K562 (cell line): ENCODE measurements at regions not wholly inside any gene's neighbourhood (a gene's known extent, or its start where the extent isn't known, plus 50 kb on each side); places are given as distances from the start of the nearest gene placed in this dataset.

Source experiments
- AFF1 ChIP-seq, 2 experiments: fragments of 450-650 bp; IDR thresholded peaks; 2 replicates each; pipeline ENCODE4 v1.6.1; 2018; ENCODE audit warnings: mild to moderate bottlenecking in 2 of 2, low read depth in 1 of 2; ENCODE audit not compliant: partially characterized antibody in 2 of 2
- ATF6 ChIP-seq: sonication (generic); formaldehyde crosslinking; IDR thresholded peaks from 2 replicates; pipeline ENCODE4 v1.4.0; 2020; ENCODE audit warnings: mild to moderate bottlenecking, missing genetic modification reagents
- FOXK1 ChIP-seq: sonication (generic); formaldehyde crosslinking; IDR thresholded peaks from 2 replicates; pipeline ENCODE4 v1.8.0; 2022; ENCODE audit warnings: missing genetic modification reagents, mild to moderate bottlenecking, borderline replicate concordance
- GTF2A2 ChIP-seq: IDR thresholded peaks from 2 replicates; pipeline ENCODE4 v1.6.1; 2016; ENCODE audit warnings: mild to moderate bottlenecking, missing genetic modification characterization, missing compliant biosample characterization
- HBP1 ChIP-seq: fragments of 450-650 bp; formaldehyde crosslinking; IDR thresholded peaks from 2 replicates; pipeline ENCODE4 v1.4.0; 2022; ENCODE audit warnings: missing genetic modification characterization
- MXD1 ChIP-seq: fragments of 250-450 bp; sonication (Bioruptor Pico); IDR thresholded peaks from 2 replicates; pipeline ENCODE4 v1.8.0; 2021; ENCODE audit warnings: borderline replicate concordance, mild to moderate bottlenecking, moderate library complexity; ENCODE audit not compliant: poor library complexity, severe bottlenecking
- PHB2 ChIP-seq: fragments of 450-650 bp; IDR thresholded peaks from 2 replicates; pipeline ENCODE4 v1.6.1; 2017; ENCODE audit warnings: low read depth
- PRMT5 ChIP-seq: sonication (generic); formaldehyde crosslinking; IDR thresholded peaks from 2 replicates; pipeline ENCODE4 v1.5.0; 2020; ENCODE audit warnings: missing genetic modification reagents
- SAFB ChIP-seq: fragments of 200-400 bp; formaldehyde crosslinking; IDR thresholded peaks from 2 replicates; pipeline ENCODE4 v1.6.1; 2017; ENCODE audit warnings: low read depth, low read length, borderline replicate concordance
- TRIM24 ChIP-seq, 2 experiments: fragments of 450-650 bp; IDR thresholded peaks; 2 replicates each; pipeline ENCODE4 v1.6.1; 2016
- ZNF23 ChIP-seq: fragments of 250-450 bp; sonication (Bioruptor Pico); IDR thresholded peaks from 2 replicates; pipeline ENCODE4 v1.4.0; 2020; ENCODE audit warnings: mild to moderate bottlenecking
- ZNF717 ChIP-seq: fragments of 250-450 bp; sonication (Bioruptor Pico); IDR thresholded peaks from 2 replicates; pipeline ENCODE4 v1.5.0; 2021
- TF ChIP-seq, protein P1 (sequence below): fragments of 450-650 bp; IDR thresholded peaks from 2 replicates; pipeline ENCODE4 v1.6.1; 2014; ENCODE audit warnings: low read depth, mild to moderate bottlenecking, moderate library complexity, borderline replicate concordance
- TF ChIP-seq, protein P2 (sequence below): fragments of 450-650 bp; conservative IDR thresholded peaks from 2 replicates; pipeline ENCODE4 v1.6.1; 2016; ENCODE audit warnings: missing genetic modification characterization, low read depth, mild to moderate bottlenecking, missing compliant biosample characterization, moderate library complexity
- TF ChIP-seq, protein P3 (sequence below): fragments of 250-450 bp; sonication (Bioruptor Pico); IDR thresholded peaks from 2 replicates; pipeline ENCODE4 v1.8.0; 2021; ENCODE audit warnings: moderate library complexity, mild to moderate bottlenecking, inconsistent platforms

- TF ChIP-seq ZNF717 (CRISPR knock-in tag) (no peak), PRMT5 (CRISPR knock-in tag) (no peak), HBP1 (0 out of 2 replicates have a peak, but pooled peaks have one; percentile 24), FOXK1 (CRISPR knock-in tag) (no peak), AFF1 (IDR thresholded peaks at IDR 0.05; ENCODE audit: low read depth in 1 of 2, partially characterized antibody in 2 of 2) (peak in 1 of 2 experiments; percentile 18), PHB2 (no peak), GTF2A2 (tag) (no peak), MXD1 (CRISPR knock-in tag) (no peak), ZNF23 (0 out of 2 replicates have a peak, but pooled peaks have one; percentile 53), SAFB (no peak), TRIM24 (IDR thresholded peaks at IDR 0.05) (0 out of 4 replicates have a peak, but pooled peaks of 1 of the 2 experiments have one; percentile 22), ATF6 (CRISPR knock-in tag) (no peak)
- TF ChIP-seq, protein P1, sequence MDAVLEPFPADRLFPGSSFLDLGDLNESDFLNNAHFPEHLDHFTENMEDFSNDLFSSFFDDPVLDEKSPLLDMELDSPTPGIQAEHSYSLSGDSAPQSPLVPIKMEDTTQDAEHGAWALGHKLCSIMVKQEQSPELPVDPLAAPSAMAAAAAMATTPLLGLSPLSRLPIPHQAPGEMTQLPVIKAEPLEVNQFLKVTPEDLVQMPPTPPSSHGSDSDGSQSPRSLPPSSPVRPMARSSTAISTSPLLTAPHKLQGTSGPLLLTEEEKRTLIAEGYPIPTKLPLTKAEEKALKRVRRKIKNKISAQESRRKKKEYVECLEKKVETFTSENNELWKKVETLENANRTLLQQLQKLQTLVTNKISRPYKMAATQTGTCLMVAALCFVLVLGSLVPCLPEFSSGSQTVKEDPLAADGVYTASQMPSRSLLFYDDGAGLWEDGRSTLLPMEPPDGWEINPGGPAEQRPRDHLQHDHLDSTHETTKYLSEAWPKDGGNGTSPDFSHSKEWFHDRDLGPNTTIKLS: no peak
- TF ChIP-seq, protein P2, sequence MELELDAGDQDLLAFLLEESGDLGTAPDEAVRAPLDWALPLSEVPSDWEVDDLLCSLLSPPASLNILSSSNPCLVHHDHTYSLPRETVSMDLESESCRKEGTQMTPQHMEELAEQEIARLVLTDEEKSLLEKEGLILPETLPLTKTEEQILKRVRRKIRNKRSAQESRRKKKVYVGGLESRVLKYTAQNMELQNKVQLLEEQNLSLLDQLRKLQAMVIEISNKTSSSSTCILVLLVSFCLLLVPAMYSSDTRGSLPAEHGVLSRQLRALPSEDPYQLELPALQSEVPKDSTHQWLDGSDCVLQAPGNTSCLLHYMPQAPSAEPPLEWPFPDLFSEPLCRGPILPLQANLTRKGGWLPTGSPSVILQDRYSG (tag): no peak
- TF ChIP-seq, protein P3, sequence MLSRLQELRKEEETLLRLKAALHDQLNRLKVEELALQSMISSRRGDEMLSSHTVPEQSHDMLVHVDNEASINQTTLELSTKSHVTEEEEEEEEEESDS (CRISPR knock-in tag): no peak
Observed at GRCh38 chr4:80124246-80125211, 51.5 kb upstream of the ANTXR2 start (continued).
